GM19025 (cell line): ENCODE measurements at regions not wholly inside any gene's neighbourhood (a gene's known extent, or its start where the extent isn't known, plus 50 kb on each side); places are given as distances from the start of the nearest gene placed in this dataset.

ENCODE experiments used
- ATAC-seq: cut with Tn5 transposase; IDR thresholded peaks from one replicate; pipeline ENCODE4 v1.9.1; 2021; ENCODE audit warnings: mild to moderate bottlenecking, low read depth, moderate library complexity; ENCODE audit not compliant: unreplicated experiment

GRCh38 chr11:109789901-109790300 lies 303.3 kb upstream of the ZC3H12C start:
- ATAC-seq, result no peak

GRCh38 chr11:109791337-109791736 lies 301.9 kb upstream of the ZC3H12C start:
- ATAC-seq, result no peak

GRCh38 chr11:109794501-109794900 lies 298.7 kb upstream of the ZC3H12C start:
- ATAC-seq, result no peak

GRCh38 chr11:109795234-109795633 lies 298.0 kb upstream of the ZC3H12C start:
- ATAC-seq, result no peak

GRCh38 chr11:109796253-109796652 lies 296.9 kb upstream of the ZC3H12C start:
- no peak for ATAC-seq

GRCh38 chr11:109798521-109798920 lies 294.7 kb upstream of the ZC3H12C start:
- ATAC-seq, result no peak

- no peak for ATAC-seq
Observed at GRCh38 chr11:109799604-109800003, 293.6 kb upstream of the ZC3H12C start.

- ATAC-seq, result no peak
Observed at GRCh38 chr11:109804911-109805310, 288.3 kb upstream of the ZC3H12C start.

GRCh38 chr11:109806205-109806604 lies 287.0 kb upstream of the ZC3H12C start:
- no peak for ATAC-seq

GRCh38 chr11:109808569-109808968 lies 284.6 kb upstream of the ZC3H12C start:
- no peak for ATAC-seq

GRCh38 chr11:109814824-109815223 lies 278.4 kb upstream of the ZC3H12C start:
- ATAC-seq, result no peak

GRCh38 chr11:109815500-109816150 lies 277.6 kb upstream of the ZC3H12C start:
- ATAC-seq, result no peak

- ATAC-seq, result no peak
Observed at GRCh38 chr11:109818290-109818689, 274.9 kb upstream of the ZC3H12C start.

GRCh38 chr11:109819410-109819809 lies 273.8 kb upstream of the ZC3H12C start:
- ATAC-seq, result no peak

GRCh38 chr11:109821511-109821910 lies 271.7 kb upstream of the ZC3H12C start:
- ATAC-seq, result no peak

GRCh38 chr11:109822436-109823102 lies 270.6 kb upstream of the ZC3H12C start:
- ATAC-seq, result no peak

GRCh38 chr11:109828387-109828786 lies 264.8 kb upstream of the ZC3H12C start:
- no peak for ATAC-seq

GRCh38 chr11:109838026-109838425 lies 255.2 kb upstream of the ZC3H12C start:
- ATAC-seq, result no peak

GRCh38 chr11:109845437-109845836 lies 247.8 kb upstream of the ZC3H12C start:
- ATAC-seq, result no peak

- no peak for ATAC-seq
Observed at GRCh38 chr11:109847621-109848020, 245.6 kb upstream of the ZC3H12C start.

GRCh38 chr11:109849051-109849450 lies 244.1 kb upstream of the ZC3H12C start:
- ATAC-seq, result no peak

- no peak for ATAC-seq
Observed at GRCh38 chr11:109849946-109850345, 243.2 kb upstream of the ZC3H12C start.
